ENCODE measurements at regions not wholly inside any gene's neighbourhood (a gene's known extent, or its start where the extent isn't known, plus 50 kb on each side); places are given as distances from the start of the nearest gene placed in this dataset.

GRCh38 chr2:53004413-53004812, 763.2 kb upstream of the CHAC2 start:
- Histone ChIP-seq H3K36me3 (ENCODE audit: control insufficient read depth in 2 of 2, insufficient read depth in 1 of 2, low read length in 2 of 2) (no peaks in the 10 kb centered on the region), H3K4me1 (ENCODE audit: control insufficient read depth, insufficient read depth, low read length) (no peaks in the 10 kb centered on the region), H3K4me3 (ENCODE audit: low read depth, low read length) (no peak overlapping the region), H3K27ac (ENCODE audit: extremely low read depth, low read depth, low read length) (no peak overlapping the region), H3K9me3 (ENCODE audit: control insufficient read depth, insufficient read depth, low read depth, low read length) (no peaks in the 10 kb centered on the region)
- POLR2A ChIA-PET: no interaction called here
- no peak for TF ChIP-seq ZNF184 (tag by site-specific recombination; IDR thresholded peaks at IDR 0.05)
- no peak for TF ChIP-seq ZNF394 (tag by site-specific recombination; IDR thresholded peaks at IDR 0.05; ENCODE audit: borderline replicate concordance)
- no peak for TF ChIP-seq ZNF645 (tag by site-specific recombination; IDR thresholded peaks at IDR 0.05)
- no peak for TF ChIP-seq ZNF24 (tag by site-specific recombination; IDR thresholded peaks at IDR 0.05)
- no peak for TF ChIP-seq ZNF280C (tag by site-specific recombination; IDR thresholded peaks at IDR 0.05)
- no peak for TF ChIP-seq ZNF843 (tag by site-specific recombination; IDR thresholded peaks at IDR 0.05)
- no peak for TF ChIP-seq ZNF473 (tag by site-specific recombination; IDR thresholded peaks at IDR 0.05)
- no peak for TF ChIP-seq PRDM10 (tag by site-specific recombination; IDR thresholded peaks at IDR 0.05)
- no peak for TF ChIP-seq GFI1B (tag by site-specific recombination; IDR thresholded peaks at IDR 0.05)
- no peak for TF ChIP-seq MZF1 (tag by site-specific recombination; IDR thresholded peaks at IDR 0.05; ENCODE audit: borderline replicate concordance)
- TF ChIP-seq ZNF423 (tag by site-specific recombination; IDR thresholded peaks at IDR 0.05): no peak
- TF ChIP-seq ZNF610 (tag by site-specific recombination; IDR thresholded peaks at IDR 0.05; ENCODE audit: borderline replicate concordance): no peak
- TF ChIP-seq ZNF664 (tag by site-specific recombination; IDR thresholded peaks at IDR 0.05): no peak
- TF ChIP-seq ZNF132 (tag by site-specific recombination; IDR thresholded peaks at IDR 0.05; ENCODE audit: borderline replicate concordance): no peak
- TF ChIP-seq ZNF214 (tag by site-specific recombination; IDR thresholded peaks at IDR 0.05; ENCODE audit: borderline replicate concordance): no peak
- CTCF ChIA-PET: no interaction called here

GRCh38 chr2:52995424-52995823, 772.2 kb upstream of the CHAC2 start:
- Histone ChIP-seq H3K36me3 (ENCODE audit: control insufficient read depth in 2 of 2, insufficient read depth in 1 of 2, low read length in 2 of 2) (no peaks in the 10 kb centered on the region), H3K9me3 (ENCODE audit: control insufficient read depth, insufficient read depth, low read depth, low read length) (no peaks in the 10 kb centered on the region), H3K4me3 (ENCODE audit: low read depth, low read length) (no peak overlapping the region), H3K4me1 (ENCODE audit: control insufficient read depth, insufficient read depth, low read length) (no peaks in the 10 kb centered on the region), H3K27ac (ENCODE audit: extremely low read depth, low read depth, low read length) (no peak overlapping the region)
- CTCF ChIA-PET: no interaction called here
- POLR2A ChIA-PET: no interaction called here
- no peak for TF ChIP-seq ZNF449 (tag by site-specific recombination; IDR thresholded peaks at IDR 0.05)
- no peak for TF ChIP-seq ZBTB26 (tag by site-specific recombination; optimal IDR thresholded peaks at IDR 0.05)
- no peak for TF ChIP-seq ZEB2 (tag by site-specific recombination; IDR thresholded peaks at IDR 0.05)
- TF ChIP-seq ZNF394 (tag by site-specific recombination; IDR thresholded peaks at IDR 0.05; ENCODE audit: borderline replicate concordance): no peak
